ENCODE measurements at regions not wholly inside any gene's neighbourhood (a gene's known extent, or its start where the extent isn't known, plus 50 kb on each side); places are given as distances from the start of the nearest gene placed in this dataset.

DNA sequence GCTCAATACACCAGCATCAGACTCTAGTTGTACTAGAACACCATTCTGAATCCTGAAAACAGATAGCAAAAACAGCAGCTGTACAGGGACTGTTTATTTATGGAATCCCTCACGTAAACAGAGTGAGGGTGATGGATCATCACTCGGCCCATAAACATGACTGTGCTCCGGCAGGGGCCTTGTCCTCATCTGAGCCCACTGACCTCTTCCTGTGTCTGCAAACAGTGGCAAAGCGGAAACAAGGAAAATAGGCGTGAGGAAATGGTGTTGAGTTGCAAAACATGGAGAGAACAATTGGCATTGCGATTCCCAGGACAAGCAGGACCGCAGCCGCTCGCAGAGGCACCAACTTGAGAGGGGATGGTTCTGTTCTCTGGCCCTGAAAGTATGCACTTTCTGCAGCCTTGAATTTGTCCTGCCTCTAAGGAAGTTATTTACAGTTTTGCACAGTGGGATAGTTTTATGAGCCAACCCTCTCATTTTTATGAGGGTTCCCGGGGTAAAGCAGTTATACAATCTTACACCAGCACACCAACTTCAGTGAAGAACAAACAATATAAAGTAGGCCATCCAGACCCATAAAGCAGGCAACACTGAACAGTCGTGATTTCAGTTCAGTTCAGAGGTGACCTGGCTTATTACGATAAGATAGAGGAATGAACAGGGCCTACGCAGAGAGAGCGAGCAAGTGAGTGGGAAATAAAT lies 248.0 kb upstream of the FZD8 start:
- no peaks in the 10 kb centered on the region for H3K79me1 ChIP-seq (ENCODE audit: low read depth, low read length)
- no peak overlapping the region for H2AFZ ChIP-seq (ENCODE audit: low read length)
- no peaks in the 10 kb centered on the region for H4K20me1 ChIP-seq (replicated peaks in 1 of 2; ENCODE audit: control insufficient read depth in 1 of 2, insufficient read depth in 2 of 2, low read length in 2 of 2)
- no peak overlapping the region for H3K4me3 ChIP-seq (ENCODE audit: extremely low read depth in 1 of 4, insufficient read depth in 2 of 4, low read depth in 3 of 4, low read length in 4 of 4)
- no peak overlapping the region for H3K4me2 ChIP-seq (ENCODE audit: insufficient read depth in 1 of 2, low read depth in 2 of 2, low read length in 2 of 2)
- no peak overlapping the region for H4K91ac ChIP-seq (replicated peaks; ENCODE audit: insufficient read length, low read length)
- H3K18ac ChIP-seq (ENCODE audit: extremely low read depth, low read length) = no peak overlapping the region
- TF ChIP-seq SRF (IDR thresholded peaks at IDR 0.05; ENCODE audit: low read depth, low read length) (no peak), CBX8 (IDR thresholded peaks at IDR 0.05; ENCODE audit: borderline replicate concordance, low read depth, low read length) (no peak)
- H2BK120ac ChIP-seq (replicated peaks; ENCODE audit: low read depth, low read length) = no peak overlapping the region
- CTCF ChIA-PET (ENCODE audit: partially characterized antibody) = no interaction called here
- H3K14ac ChIP-seq (ENCODE audit: insufficient read length) = no peak overlapping the region
- no peak overlapping the region for H3K27ac ChIP-seq (ENCODE audit: low read depth, low read length)
- no peaks in the 10 kb centered on the region for H3K79me2 ChIP-seq (ENCODE audit: control insufficient read depth in 1 of 2, insufficient read depth in 2 of 2, low read length in 2 of 2)
- no peak overlapping the region for H4K5ac ChIP-seq (ENCODE audit: insufficient read length, low read depth, low read length)
- no peak overlapping the region for H3K9ac ChIP-seq (replicated peaks in 1 of 4; ENCODE audit: extremely low read depth in 1 of 4, low read depth in 3 of 4, low read length in 3 of 4)
- no peak overlapping the region for H3K23ac ChIP-seq (ENCODE audit: insufficient read length)
- POLR2A ChIA-PET (ENCODE audit: partially characterized antibody) = no interaction called here
- no peak overlapping the region for H3K56ac ChIP-seq (replicated peaks; ENCODE audit: insufficient read length, low read depth, low read length)
- no peak overlapping the region for H2BK20ac ChIP-seq (ENCODE audit: low read length)
- DNase-seq (ENCODE audit: low read depth in 1 of 2, low spot score in 2 of 2) = no peak
- no peaks in the 10 kb centered on the region for H3K23me2 ChIP-seq (ENCODE audit: low read depth, low read length)
- 90% methylated on average over 14 of the region's 14 CpGs; no CpG with 5 or more reads in 1 of the 2 experiments for WGBS, 2 experiments (ENCODE audit: extremely low coverage in 1 of 2, insufficient coverage in 1 of 2, insufficient read length in 1 of 2, insufficient replicate concordance in 2 of 2, low coverage in 1 of 2, low lambda C conversion rate in 2 of 2, missing lambda C conversion rate in 1 of 2)
- no peak overlapping the region for H2BK5ac ChIP-seq (ENCODE audit: low read depth, low read length)
- no peaks in the 10 kb centered on the region for H3K4me1 ChIP-seq (replicated peaks in 1 of 4; ENCODE audit: control insufficient read depth in 3 of 4, insufficient read depth in 4 of 4, low read length in 3 of 4)
- FAIRE-seq = no peak
- H2AK5ac ChIP-seq (ENCODE audit: low read depth, low read length) = no peak overlapping the region
- no peak overlapping the region for H4K8ac ChIP-seq (ENCODE audit: extremely low read depth, insufficient read depth, low read length)
- H3K4ac ChIP-seq (replicated peaks; ENCODE audit: insufficient read length, low read depth, low read length) = no peak overlapping the region
- no peak overlapping the region for H2BK12ac ChIP-seq (ENCODE audit: low read depth, low read length)
- H2BK15ac ChIP-seq (ENCODE audit: low read length) = no peak overlapping the region
- H3K36me3 ChIP-seq (ENCODE audit: control insufficient read depth in 2 of 4, insufficient read depth in 4 of 4, low read length in 3 of 4) = no peaks in the 10 kb centered on the region
- H3K9me3 ChIP-seq (ENCODE audit: insufficient read depth in 2 of 2, low read depth in 1 of 2, low read length in 1 of 2) = no peaks in the 10 kb centered on the region
- H3K27me3 ChIP-seq (replicated peaks in 1 of 4; ENCODE audit: control insufficient read depth in 3 of 4, extremely low read depth in 1 of 4, insufficient read depth in 3 of 4, low read length in 3 of 4) = no peaks in the 10 kb centered on the region
